GM21447 (cell line): ENCODE measurements at regions not wholly inside any gene's neighbourhood (a gene's known extent, or its start where the extent isn't known, plus 50 kb on each side); places are given as distances from the start of the nearest gene placed in this dataset.

Experiments
- ATAC-seq: cut with Tn5 transposase; IDR thresholded peaks from one replicate; pipeline ENCODE4 v1.9.1; 2021; ENCODE audit not compliant: unreplicated experiment

- no peak for ATAC-seq
These were observed 88.3 kb upstream of the E2F7 start for GRCh38 chr12:77153706-77154105.

- no peak for ATAC-seq
These were observed 87.3 kb upstream of the E2F7 start for GRCh38 chr12:77152623-77153193.

DNA sequence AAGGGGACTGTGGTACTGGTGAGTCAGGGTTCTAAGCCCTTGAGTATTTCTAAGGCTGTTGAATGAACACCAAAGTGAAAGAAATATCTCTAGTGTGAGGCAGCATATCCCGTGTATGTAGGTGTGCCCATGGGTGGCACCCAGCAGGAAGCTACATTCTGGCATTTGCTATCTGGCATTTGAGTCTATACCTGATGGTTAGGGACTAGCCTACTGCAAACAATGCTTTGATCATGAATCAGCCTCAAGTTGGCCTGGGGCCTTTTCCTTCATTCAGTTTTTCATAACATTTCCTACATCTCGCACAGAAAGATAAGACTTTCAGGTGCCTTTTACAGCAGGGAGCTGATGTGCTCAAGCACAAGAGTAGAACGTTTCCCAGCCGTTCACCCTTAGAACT lies 85.7 kb upstream of the E2F7 start:
- no peak for ATAC-seq

GRCh38 chr12:77133566-77133965 lies 68.2 kb upstream of the E2F7 start:
- ATAC-seq: no peak

DNA sequence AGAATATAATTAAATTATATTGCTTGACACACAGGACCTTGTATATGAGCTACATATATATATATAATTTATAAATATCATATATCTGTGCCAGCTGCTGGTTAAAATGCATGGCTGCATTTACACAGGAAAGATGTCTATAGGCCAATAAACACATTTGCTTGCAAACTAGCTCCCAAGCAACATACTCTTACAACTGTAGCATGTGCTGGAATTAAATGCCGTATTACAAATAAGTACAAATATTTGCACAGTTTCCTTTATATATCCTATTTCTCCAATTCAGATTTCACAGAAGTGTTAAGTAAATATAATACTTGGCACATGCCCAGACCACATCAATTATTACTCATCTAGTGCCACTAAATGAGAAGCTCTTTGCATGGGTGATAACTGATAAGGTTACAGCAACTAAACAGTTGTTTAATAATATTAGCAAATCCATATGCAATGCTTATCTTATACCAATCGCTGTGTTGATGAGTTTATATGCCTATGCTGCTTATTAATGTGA lies 66.7 kb upstream of the E2F7 start:
- no peak for ATAC-seq

GRCh38 chr12:77130193-77130592 lies 64.8 kb upstream of the E2F7 start:
- ATAC-seq: no peak

DNA sequence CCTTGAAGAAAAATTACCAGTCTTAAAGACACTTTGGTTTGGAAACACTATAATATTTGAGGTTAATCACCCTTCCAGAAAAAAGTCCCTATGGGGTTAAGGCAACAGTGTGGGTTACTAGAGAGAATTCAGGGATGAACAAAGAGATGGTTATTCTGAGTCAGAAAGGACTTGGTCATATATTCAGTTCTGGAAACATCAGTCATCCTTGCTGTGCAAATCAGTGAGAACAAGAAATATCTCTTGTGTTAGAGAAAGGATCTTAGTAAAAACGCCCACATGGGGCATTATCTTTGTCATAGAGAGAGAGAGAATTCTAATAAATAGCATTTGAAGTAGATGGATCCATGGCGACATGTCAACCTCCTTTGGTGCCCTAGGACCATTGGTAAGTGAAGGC lies 59.4 kb upstream of the E2F7 start:
- no peak for ATAC-seq

- ATAC-seq: no peak
These were observed 57.3 kb upstream of the E2F7 start for GRCh38 chr12:77122661-77123060.

- no peak for ATAC-seq
These were observed 56.9 kb upstream of the E2F7 start for GRCh38 chr12:77122236-77122635.

DNA sequence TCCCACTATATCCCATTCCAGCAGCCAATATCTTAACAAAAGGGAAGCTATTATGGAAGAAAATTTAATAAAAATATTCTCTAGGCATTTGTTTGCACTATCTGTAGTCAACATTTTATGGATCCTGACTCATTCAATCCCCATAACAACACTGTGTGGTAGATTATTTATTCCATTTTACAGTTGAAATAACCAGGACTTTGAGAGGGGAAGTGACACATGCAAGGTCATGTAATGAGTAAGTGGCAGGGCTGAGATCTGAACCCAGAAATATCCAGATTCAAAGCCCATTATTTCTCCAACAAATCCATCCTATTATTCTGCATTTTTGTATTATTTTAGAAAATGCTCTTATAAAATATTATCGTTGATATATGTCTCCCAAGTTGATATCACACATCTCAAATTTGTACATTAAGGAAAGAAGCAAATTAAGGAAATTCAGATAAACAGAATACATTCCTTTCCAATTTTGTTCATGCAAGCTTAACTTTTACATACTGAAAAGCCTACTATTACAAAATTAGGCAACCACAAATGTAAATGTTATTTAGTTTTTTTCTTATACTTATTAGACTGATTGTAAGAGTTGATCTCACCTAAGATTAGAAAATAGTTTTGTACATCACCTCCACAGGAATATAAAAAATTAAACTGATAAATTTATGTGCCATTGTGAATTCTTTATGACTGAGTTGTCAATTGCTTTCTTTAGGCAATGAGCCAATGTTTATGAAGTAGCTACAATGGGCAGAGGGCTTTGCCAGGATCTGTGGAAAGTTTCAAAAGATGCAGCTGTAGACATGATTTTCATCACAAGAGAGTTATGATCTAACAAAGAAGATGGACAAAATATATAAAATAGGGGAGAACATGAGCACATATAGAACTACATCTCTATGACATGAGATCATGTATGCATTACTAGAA lies 55.1 kb upstream of the E2F7 start:
- ATAC-seq: no peak

GRCh38 chr12:77118696-77119095 lies 53.3 kb upstream of the E2F7 start:
- no peak for ATAC-seq

DNA sequence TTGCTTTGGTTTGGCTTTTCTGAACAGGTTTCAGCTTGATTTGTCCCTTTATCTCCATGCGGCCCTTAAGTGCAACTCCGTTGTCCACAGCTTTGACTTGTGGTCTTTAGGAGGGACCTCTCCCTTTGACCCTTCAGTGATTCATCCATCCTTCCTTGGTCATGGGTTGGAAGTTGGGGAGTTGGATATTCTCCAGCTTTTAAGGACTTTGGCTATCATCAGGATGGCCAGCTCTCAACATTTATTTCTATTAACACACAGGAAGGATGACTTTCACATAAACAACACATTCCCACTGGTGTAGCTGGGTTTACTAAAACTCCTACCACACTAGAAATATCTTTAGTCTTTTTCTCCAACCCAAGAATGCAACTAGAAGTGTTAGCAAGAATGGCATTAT lies 50.9 kb upstream of the E2F7 start:
- ATAC-seq: no peak

DNA sequence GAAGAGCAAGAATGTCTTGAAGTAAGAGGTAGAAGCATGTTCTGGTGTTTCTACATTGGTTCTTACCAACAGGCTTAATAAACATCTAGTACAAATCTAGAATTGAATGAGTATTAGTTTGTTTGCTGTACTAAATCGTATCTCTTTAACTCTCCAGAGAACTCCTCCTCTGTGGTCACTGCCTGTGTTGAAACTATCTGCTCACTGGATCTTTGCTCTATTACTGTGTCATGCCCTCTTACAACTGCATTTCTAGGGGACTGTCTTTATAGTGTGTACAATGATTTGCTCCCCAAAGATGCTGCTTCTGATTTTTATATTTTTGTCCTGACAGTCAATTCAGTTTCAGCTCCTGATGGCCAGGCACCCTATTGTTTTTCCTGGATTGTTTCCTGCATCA lies 50.1 kb upstream of the E2F7 start:
- no peak for ATAC-seq
